ENCODE measurements at regions not wholly inside any gene's neighbourhood (a gene's known extent, or its start where the extent isn't known, plus 50 kb on each side); places are given as distances from the start of the nearest gene placed in this dataset.

GRCh38 chr9:89922099-89922498 lies 317.3 kb downstream of the GADD45G start:
- H3K9me3 ChIP-seq (ENCODE audit: insufficient read depth, low read length) = no peaks in the 10 kb centered on the region
- H3K9me2 ChIP-seq (replicated peaks; ENCODE audit: insufficient read depth, low read length) = no peaks in the 10 kb centered on the region
- H4K20me1 ChIP-seq (ENCODE audit: low read depth, low read length) = no peaks in the 10 kb centered on the region
- no peaks in the 10 kb centered on the region for H3K79me2 ChIP-seq (ENCODE audit: insufficient read depth, low read length)
- H3K4me2 ChIP-seq (ENCODE audit: low read depth, low read length, poor library complexity, severe bottlenecking) = no peak overlapping the region
- no peak for TF ChIP-seq EZH2phosphoT487 (conservative IDR thresholded peaks at IDR 0.05; ENCODE audit: low read length)
- TF ChIP-seq, protein P1, sequence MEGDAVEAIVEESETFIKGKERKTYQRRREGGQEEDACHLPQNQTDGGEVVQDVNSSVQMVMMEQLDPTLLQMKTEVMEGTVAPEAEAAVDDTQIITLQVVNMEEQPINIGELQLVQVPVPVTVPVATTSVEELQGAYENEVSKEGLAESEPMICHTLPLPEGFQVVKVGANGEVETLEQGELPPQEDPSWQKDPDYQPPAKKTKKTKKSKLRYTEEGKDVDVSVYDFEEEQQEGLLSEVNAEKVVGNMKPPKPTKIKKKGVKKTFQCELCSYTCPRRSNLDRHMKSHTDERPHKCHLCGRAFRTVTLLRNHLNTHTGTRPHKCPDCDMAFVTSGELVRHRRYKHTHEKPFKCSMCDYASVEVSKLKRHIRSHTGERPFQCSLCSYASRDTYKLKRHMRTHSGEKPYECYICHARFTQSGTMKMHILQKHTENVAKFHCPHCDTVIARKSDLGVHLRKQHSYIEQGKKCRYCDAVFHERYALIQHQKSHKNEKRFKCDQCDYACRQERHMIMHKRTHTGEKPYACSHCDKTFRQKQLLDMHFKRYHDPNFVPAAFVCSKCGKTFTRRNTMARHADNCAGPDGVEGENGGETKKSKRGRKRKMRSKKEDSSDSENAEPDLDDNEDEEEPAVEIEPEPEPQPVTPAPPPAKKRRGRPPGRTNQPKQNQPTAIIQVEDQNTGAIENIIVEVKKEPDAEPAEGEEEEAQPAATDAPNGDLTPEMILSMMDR (IDR thresholded peaks at IDR 0.05; ENCODE audit: insufficient read depth, low read length, poor library complexity, severe bottlenecking) = no peak
- H2AFZ ChIP-seq (ENCODE audit: low read depth, low read length, severe bottlenecking) = no peak overlapping the region
- H3K4me3 ChIP-seq (ENCODE audit: insufficient read depth, low read length, poor library complexity, severe bottlenecking) = no peak overlapping the region
- H3K27ac ChIP-seq (ENCODE audit: low read depth, low read length) = no peak overlapping the region
- H3K27me3 ChIP-seq (ENCODE audit: low read length) = no peaks in the 10 kb centered on the region
- no peak overlapping the region for H3K9ac ChIP-seq (ENCODE audit: low read length)
- no peaks in the 10 kb centered on the region for H3K36me3 ChIP-seq (ENCODE audit: low read length)
- H3F3A ChIP-seq (ENCODE audit: insufficient read depth) = no peaks in the 10 kb centered on the region

DNA sequence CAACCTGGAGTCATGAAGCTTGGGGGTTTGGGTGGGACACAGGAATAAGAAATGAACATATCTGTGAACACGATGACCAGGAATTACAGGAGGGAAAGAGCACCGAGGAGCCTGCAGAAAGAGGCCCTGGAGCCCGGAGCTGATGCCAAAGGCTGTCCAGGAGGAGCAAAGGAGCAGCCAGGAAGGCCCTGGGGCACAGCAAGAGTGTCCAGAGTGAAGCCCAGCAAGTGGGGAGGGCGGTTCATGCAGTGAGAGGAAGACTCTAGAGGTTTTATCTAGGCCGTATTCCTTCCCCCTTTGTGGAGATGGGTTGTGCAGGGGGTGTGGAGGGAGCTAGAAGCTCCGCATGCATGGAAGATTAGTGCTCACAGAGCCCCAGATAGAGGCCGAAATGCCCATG lies 318.4 kb downstream of the GADD45G start:
- Histone ChIP-seq H3K36me3 (ENCODE audit: low read length) (no peaks in the 10 kb centered on the region), H3K4me2 (ENCODE audit: low read depth, low read length, poor library complexity, severe bottlenecking) (no peak overlapping the region), H3K9ac (ENCODE audit: low read length) (no peak overlapping the region), H3K9me3 (ENCODE audit: insufficient read depth, low read length) (no peaks in the 10 kb centered on the region), H3K27me3 (ENCODE audit: low read length) (no peaks in the 10 kb centered on the region), H3K4me3 (ENCODE audit: insufficient read depth, low read length, poor library complexity, severe bottlenecking) (no peak overlapping the region), H3F3A (ENCODE audit: insufficient read depth) (no peaks in the 10 kb centered on the region), H2AFZ (ENCODE audit: low read depth, low read length, severe bottlenecking) (no peak overlapping the region), H4K20me1 (ENCODE audit: low read depth, low read length) (no peaks in the 10 kb centered on the region), H3K9me2 (replicated peaks; ENCODE audit: insufficient read depth, low read length) (no peaks in the 10 kb centered on the region), H3K79me2 (ENCODE audit: insufficient read depth, low read length) (no peaks in the 10 kb centered on the region), H3K27ac (ENCODE audit: low read depth, low read length) (no peak overlapping the region)
- no peak for TF ChIP-seq EZH2phosphoT487 (conservative IDR thresholded peaks at IDR 0.05; ENCODE audit: low read length)
- TF ChIP-seq, protein P1 (IDR thresholded peaks at IDR 0.05; ENCODE audit: insufficient read depth, low read length, poor library complexity, severe bottlenecking) = no peak

- no peaks in the 10 kb centered on the region for H3K9me3 ChIP-seq (ENCODE audit: insufficient read depth, low read length)
- H3K36me3 ChIP-seq (ENCODE audit: low read length) = no peaks in the 10 kb centered on the region
- H3K27me3 ChIP-seq (ENCODE audit: low read length) = no peaks in the 10 kb centered on the region
- H4K20me1 ChIP-seq (ENCODE audit: low read depth, low read length) = no peaks in the 10 kb centered on the region
- H3K9ac ChIP-seq (ENCODE audit: low read length) = no peak overlapping the region
- TF ChIP-seq, protein P1 (IDR thresholded peaks at IDR 0.05; ENCODE audit: insufficient read depth, low read length, poor library complexity, severe bottlenecking) = no peak
- no peak for TF ChIP-seq EZH2phosphoT487 (conservative IDR thresholded peaks at IDR 0.05; ENCODE audit: low read length)
- H3F3A ChIP-seq (ENCODE audit: insufficient read depth) = no peaks in the 10 kb centered on the region
- H3K27ac ChIP-seq (ENCODE audit: low read depth, low read length) = no peak overlapping the region
- H3K4me3 ChIP-seq (ENCODE audit: insufficient read depth, low read length, poor library complexity, severe bottlenecking) = no peak overlapping the region
- no peaks in the 10 kb centered on the region for H3K79me2 ChIP-seq (ENCODE audit: insufficient read depth, low read length)
- no peak overlapping the region for H2AFZ ChIP-seq (ENCODE audit: low read depth, low read length, severe bottlenecking)
- H3K9me2 ChIP-seq (replicated peaks; ENCODE audit: insufficient read depth, low read length) = no peaks in the 10 kb centered on the region
- H3K4me2 ChIP-seq (ENCODE audit: low read depth, low read length, poor library complexity, severe bottlenecking) = no peak overlapping the region
Measured at GRCh38 chr9:89923961-89924504, 319.2 kb downstream of the GADD45G start.

All from SU-DHL-6 (cell line).